HG02798 (cell line): ENCODE measurements at regions not wholly inside any gene's neighbourhood (a gene's known extent, or its start where the extent isn't known, plus 50 kb on each side); places are given as distances from the start of the nearest gene placed in this dataset.

Experiments used
- ATAC-seq: cut with Tn5 transposase; IDR thresholded peaks from one replicate; pipeline ENCODE4 v1.9.1; 2021; ENCODE audit warnings: mild to moderate bottlenecking; ENCODE audit not compliant: unreplicated experiment, poor library complexity

GRCh38 chr10:62647375-62648092 lies 157.0 kb upstream of the ADO start:
- peak; percentile 45 for ATAC-seq

GRCh38 chr10:62648921-62649320 lies 155.6 kb upstream of the ADO start:
- no peak for ATAC-seq

GRCh38 chr10:62650411-62650810 lies 154.1 kb upstream of the ADO start:
- no peak for ATAC-seq

GRCh38 chr10:62651341-62651740 lies 153.2 kb upstream of the ADO start:
- no peak for ATAC-seq

GRCh38 chr10:62652114-62652513 lies 152.4 kb upstream of the ADO start:
- no peak for ATAC-seq

GRCh38 chr10:62652564-62652963 lies 152.0 kb upstream of the ADO start:
- ATAC-seq: no peak

- ATAC-seq: peak; percentile 83
These were observed 151.3 kb upstream of the ADO start for GRCh38 chr10:62653254-62653653.

GRCh38 chr10:62654966-62655336 lies 149.6 kb upstream of the ADO start:
- ATAC-seq: no peak

- peak; percentile 85 for ATAC-seq
These were observed 149.1 kb upstream of the ADO start for GRCh38 chr10:62655337-62655994.

- ATAC-seq: no peak
These were observed 147.2 kb upstream of the ADO start for GRCh38 chr10:62657244-62657835.

GRCh38 chr10:62658516-62658915 lies 146.0 kb upstream of the ADO start:
- no peak for ATAC-seq

- no peak for ATAC-seq
These were observed 143.4 kb upstream of the ADO start for GRCh38 chr10:62661143-62661542.

- no peak for ATAC-seq
These were observed 142.0 kb upstream of the ADO start for GRCh38 chr10:62662486-62662885.

GRCh38 chr10:62665771-62666170 lies 138.7 kb upstream of the ADO start:
- no peak for ATAC-seq

- ATAC-seq: no peak
These were observed 138.2 kb upstream of the ADO start for GRCh38 chr10:62666275-62666674.

GRCh38 chr10:62669341-62669740 lies 135.2 kb upstream of the ADO start:
- ATAC-seq: no peak

GRCh38 chr10:62671104-62671503 lies 133.4 kb upstream of the ADO start:
- ATAC-seq: peak; percentile 69

GRCh38 chr10:62681211-62681940 lies 123.1 kb upstream of the ADO start:
- ATAC-seq: peak; percentile 97

- ATAC-seq: no peak
These were observed 119.6 kb upstream of the ADO start for GRCh38 chr10:62684911-62685310.

GRCh38 chr10:62687230-62687748 lies 117.2 kb upstream of the ADO start:
- no peak for ATAC-seq
